ENCODE measurements at regions not wholly inside any gene's neighbourhood (a gene's known extent, or its start where the extent isn't known, plus 50 kb on each side); places are given as distances from the start of the nearest gene placed in this dataset.
A peak's percentile ranks its signal among the peaks of the same experiment; 100 is the strongest.
"Not testable (repeated sequence)": the region's sequence is repeated elsewhere in the genome, so short reads cannot be mapped to it uniquely, and the experiment has no call there.

DNA sequence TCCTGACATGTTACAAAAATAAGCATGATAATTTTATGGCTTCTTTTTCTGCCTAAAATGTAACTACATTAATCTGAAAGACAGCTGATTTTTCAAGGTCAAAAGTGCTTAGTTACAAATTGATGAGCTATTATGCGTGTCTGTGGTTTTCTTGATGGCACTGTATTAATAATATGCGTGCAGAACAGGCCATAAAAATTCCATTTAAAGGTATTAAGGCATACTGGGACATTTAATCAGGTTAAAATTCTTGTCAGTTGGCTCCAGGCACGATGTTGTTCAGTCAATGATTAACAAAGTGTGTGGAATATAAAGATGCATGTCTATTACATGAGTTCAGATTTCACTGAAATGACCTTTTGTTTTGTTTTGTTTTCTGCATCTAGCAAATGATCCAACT, 420.1 kb upstream of the ZNF804A start:
- Histone ChIP-seq H3K4me3 (no peak overlapping the region), H3K27ac (no peak overlapping the region), H3K4me1 (replicated peaks in 1 of 2) (peaks cover 5% of the 10 kb centered on the region in 2 donors)
- in situ Hi-C loops (cut with MboI; ENCODE audit: low pct_unique_long_range_greater_than_20kb in 2 of 9, low sequenced_read_pairs in 9 of 9, unreplicated experiment in 9 of 9): no loop called here
- ATAC-seq (replicated peaks in 6 of 8): peak in 5 of 8 experiments; percentile 76 to 94 (median 80)
- 0 to 50% (median 25%) methylated on average over 1 to 3 of the region's 3 CpGs; no CpG with 5 or more reads in 1 of the 10 experiments for WGBS, 10 experiments

DNA sequence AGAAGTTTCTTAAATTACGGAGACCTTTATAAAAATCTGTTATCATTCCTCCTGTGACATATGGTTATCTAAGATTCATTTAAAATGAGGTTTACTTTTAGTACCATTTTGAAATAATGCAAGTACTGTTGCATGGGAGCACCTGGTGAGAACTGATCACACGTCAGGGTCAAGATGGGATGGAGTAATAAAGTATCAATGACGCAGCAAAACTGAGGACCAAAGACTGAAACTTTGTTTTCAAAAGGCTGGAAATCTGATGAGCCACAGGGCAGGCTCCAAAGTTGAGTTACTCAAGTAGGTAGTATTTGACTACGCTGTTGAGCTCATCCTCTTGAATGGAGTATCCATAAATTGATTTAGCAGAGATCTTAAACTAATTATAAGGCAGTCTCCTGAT, 411.9 kb upstream of the ZNF804A start:
- H3K4me1 ChIP-seq (replicated peaks in 1 of 2): no peaks in the 10 kb centered on the region
- WGBS, 10 experiments: 0 to 100% (median 76%) methylated on average over 2 to 4 of the region's 4 CpGs
- H3K27ac ChIP-seq: no peak overlapping the region
- no peak overlapping the region for H3K4me3 ChIP-seq
- no peak for ATAC-seq (replicated peaks in 6 of 8)
- in situ Hi-C loops (cut with MboI; ENCODE audit: low pct_unique_long_range_greater_than_20kb in 2 of 9, low sequenced_read_pairs in 9 of 9, unreplicated experiment in 9 of 9): no loop called here

DNA sequence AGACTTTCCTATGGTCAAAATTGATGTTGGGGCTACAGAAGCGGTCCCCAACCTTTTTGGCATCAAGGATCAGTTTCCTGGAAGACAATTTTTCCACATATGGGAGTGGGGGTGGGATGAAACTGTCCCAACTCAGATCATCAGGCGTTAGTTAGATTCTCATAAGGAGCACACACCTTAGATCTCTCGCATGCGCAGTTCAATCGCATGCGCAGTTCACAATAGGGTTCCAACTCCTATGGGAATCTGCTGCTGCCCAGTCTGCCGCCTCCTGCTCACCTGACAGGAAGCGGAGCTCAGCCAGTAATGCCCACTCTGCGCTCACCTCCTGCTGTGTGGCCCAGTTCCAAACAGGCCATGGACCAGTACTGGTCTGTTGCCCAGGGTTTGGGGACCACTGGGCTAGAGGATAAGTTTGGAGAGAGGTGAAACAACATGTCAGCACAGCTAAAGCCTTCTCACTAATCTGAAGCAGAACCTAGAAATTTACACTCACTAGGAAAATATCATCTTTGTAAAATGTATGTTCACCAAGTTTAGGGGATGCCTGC, 410.8 kb upstream of the ZNF804A start:
- Histone ChIP-seq H3K4me1 (replicated peaks in 1 of 2) (no peaks in the 10 kb centered on the region), H3K27ac (no peak overlapping the region), H3K4me3 (no peak overlapping the region)
- in situ Hi-C loops (cut with MboI; ENCODE audit: low pct_unique_long_range_greater_than_20kb in 2 of 9, low sequenced_read_pairs in 9 of 9, unreplicated experiment in 9 of 9): no loop called here
- ATAC-seq (replicated peaks in 6 of 8): no peak
- WGBS, 10 experiments: 29 to 90% (median 86%) methylated on average over 1 to 9 of the region's 9 CpGs; no CpG with 5 or more reads in 3 of the 10 experiments

DNA sequence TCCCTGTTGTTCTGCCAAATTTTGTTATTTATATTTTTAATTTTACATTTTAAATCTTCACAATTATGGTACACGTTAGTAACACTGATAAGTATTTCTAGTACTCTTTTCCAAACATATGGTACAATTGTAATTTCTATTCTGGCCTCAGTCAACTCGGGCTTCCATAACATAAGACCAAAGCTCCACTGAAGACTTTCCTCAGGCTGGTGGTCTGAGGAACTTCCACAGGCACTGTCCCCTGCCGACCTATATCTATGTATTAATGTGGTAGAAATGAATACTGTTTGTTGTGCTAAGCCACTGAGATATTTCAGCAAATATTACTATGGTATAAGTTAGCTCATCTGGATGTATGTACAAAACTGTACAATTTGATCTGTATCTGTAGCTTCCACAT, 407.6 kb upstream of the ZNF804A start:
- 0 to 100% (median 87%) methylated on average over 1 to 3 of the region's 3 CpGs for WGBS, 10 experiments

DNA sequence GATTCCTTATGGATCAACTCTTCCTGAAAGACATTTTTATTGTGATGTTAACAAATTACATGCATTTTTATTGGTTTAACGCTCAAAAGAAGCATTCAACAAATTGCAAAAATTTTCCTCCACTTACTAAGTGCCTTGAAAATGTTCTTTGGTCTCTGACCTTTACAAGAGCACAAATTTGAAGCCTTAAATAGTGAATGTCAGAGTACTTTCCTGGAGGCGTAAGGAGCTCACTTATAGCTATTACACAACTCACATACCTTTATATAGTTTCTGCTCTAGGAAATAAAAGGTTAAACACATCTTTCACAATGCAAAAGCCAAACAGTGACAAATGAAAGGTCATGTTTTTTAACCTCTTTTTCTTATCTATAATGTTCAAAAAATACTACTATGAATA, 405.7 kb upstream of the ZNF804A start:
- in situ Hi-C loops (cut with MboI; ENCODE audit: low pct_unique_long_range_greater_than_20kb in 2 of 9, low sequenced_read_pairs in 9 of 9, unreplicated experiment in 9 of 9): no loop called here
- Histone ChIP-seq H3K4me3 (no peak overlapping the region), H3K4me1 (replicated peaks in 1 of 2) (no peaks in the 10 kb centered on the region), H3K27ac (no peak overlapping the region)
- ATAC-seq (replicated peaks in 6 of 8): no peak
- WGBS, 10 experiments: 7 to 100% (median 80%) methylated on average over 1 to 2 of the region's 2 CpGs; no CpG with 5 or more reads in 1 of the 10 experiments

More for the DNA sequence above, 407.6 kb upstream of the ZNF804A start:
- Histone ChIP-seq H3K4me3 (no peak overlapping the region), H3K4me1 (replicated peaks in 1 of 2) (no peaks in the 10 kb centered on the region), H3K27ac (no peak overlapping the region)
- no peak for ATAC-seq (replicated peaks in 6 of 8)
- in situ Hi-C loops (cut with MboI; ENCODE audit: low pct_unique_long_range_greater_than_20kb in 2 of 9, low sequenced_read_pairs in 9 of 9, unreplicated experiment in 9 of 9): no loop called here

DNA sequence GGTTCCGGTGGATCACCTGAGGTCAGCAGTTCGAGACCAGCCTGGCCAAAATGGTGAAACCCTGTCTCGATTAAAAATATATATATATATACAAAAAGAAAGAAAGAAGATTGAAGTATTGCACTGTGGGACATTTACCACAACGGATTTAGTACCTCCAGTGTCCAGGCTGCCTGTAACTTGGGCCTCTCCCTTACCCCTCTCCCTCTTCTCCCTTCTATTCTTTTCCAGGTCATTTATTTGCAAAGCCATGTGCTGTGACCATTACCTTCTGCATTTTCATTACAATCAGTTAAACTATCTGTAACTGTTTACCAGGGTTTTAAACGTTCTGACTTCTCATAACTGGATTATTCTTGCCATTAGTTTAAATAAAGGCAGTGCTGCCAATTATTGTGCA, 400.9 kb upstream of the ZNF804A start:
- in situ Hi-C loops (cut with MboI; ENCODE audit: low pct_unique_long_range_greater_than_20kb in 2 of 9, low sequenced_read_pairs in 9 of 9, unreplicated experiment in 9 of 9): no loop called here
- H3K27ac ChIP-seq: no peak overlapping the region
- H3K4me3 ChIP-seq: no peak overlapping the region
- no peak for ATAC-seq (replicated peaks in 6 of 8)
- WGBS, 10 experiments: 0 to 86% (median 23%) methylated on average over 1 to 5 of the region's 5 CpGs
- H3K4me1 ChIP-seq (replicated peaks in 1 of 2): no peaks in the 10 kb centered on the region

DNA sequence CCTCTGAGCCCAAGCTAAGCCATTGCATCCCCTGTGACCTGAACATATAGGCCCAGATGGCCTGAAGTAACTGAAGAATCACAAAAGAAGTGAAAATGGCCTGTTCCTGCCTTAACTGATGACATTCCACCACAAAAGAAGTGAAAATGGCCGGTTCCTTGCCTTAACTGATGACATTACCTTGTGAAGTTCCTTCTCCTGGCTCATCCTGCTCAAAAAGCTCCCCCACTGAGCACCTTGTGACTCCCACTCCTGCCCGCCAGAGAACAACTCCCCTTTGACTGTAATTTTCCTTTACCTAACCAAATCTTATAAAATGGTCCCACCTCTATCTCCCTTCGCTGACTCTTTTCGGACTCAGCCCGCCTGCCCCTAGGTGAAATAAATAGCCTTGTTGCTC, 399.5 kb upstream of the ZNF804A start:
- in situ Hi-C loops (cut with MboI; ENCODE audit: low pct_unique_long_range_greater_than_20kb in 2 of 9, low sequenced_read_pairs in 9 of 9, unreplicated experiment in 9 of 9); H3K4me1 ChIP-seq (replicated peaks in 1 of 2); H3K4me3 ChIP-seq; ATAC-seq (replicated peaks in 6 of 8); H3K27ac ChIP-seq: not testable (repeated sequence)
- 0 to 100% (median 91%) methylated on average over 1 to 5 of the region's 5 CpGs; no CpG with 5 or more reads in 2 of the 10 experiments for WGBS, 10 experiments

DNA sequence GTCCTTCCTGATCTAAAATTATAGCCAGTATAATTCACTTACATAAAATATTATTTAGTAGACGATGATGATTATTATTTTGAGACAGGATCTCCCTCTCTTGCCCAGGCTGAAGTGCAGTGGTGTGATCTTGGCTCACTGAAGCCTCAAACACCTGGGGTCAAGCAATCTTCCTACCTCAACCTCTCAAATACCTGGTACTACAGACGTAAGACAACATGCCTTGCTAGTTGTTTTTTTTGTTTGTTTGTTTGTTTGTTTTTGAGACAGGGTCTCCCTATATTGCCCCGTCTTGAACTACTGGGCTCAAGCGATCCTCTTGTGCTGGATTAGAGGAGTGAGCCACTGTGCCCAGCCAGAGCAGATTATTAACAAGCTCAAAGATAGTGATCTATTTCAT, 399.1 kb upstream of the ZNF804A start:
- H3K4me3 ChIP-seq: no peak overlapping the region
- H3K4me1 ChIP-seq (replicated peaks in 1 of 2): no peaks in the 10 kb centered on the region
- H3K27ac ChIP-seq: no peak overlapping the region
- in situ Hi-C loops (cut with MboI; ENCODE audit: low pct_unique_long_range_greater_than_20kb in 2 of 9, low sequenced_read_pairs in 9 of 9, unreplicated experiment in 9 of 9): no loop called here
- 0 to 100% (median 94%) methylated on average over 1 to 4 of the region's 4 CpGs; no CpG with 5 or more reads in 3 of the 10 experiments for WGBS, 10 experiments
- no peak for ATAC-seq (replicated peaks in 6 of 8)

DNA sequence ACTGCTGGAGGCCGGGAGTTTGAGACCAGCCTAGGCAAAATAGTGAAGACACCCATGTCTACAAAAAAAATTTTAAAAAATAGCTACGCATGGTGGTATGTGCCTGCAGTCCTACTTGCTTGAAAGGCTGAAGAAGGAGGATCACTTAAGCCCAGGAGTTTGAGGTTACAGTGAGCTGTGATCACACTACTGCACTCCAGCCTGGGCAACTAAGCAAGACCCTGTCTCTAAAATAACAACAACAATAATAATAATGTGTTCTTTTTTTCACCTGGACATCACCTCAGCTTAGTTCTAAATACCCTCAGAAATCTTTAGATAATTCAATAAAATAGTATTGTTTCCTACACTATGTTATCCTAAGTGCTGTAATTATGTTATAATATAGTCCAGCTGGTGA, 397.1 kb upstream of the ZNF804A start:
- WGBS, 10 experiments: 6 to 100% (median 73%) methylated on average over 1 to 2 of the region's 2 CpGs; no CpG with 5 or more reads in 2 of the 10 experiments
- in situ Hi-C loops (cut with MboI; ENCODE audit: low pct_unique_long_range_greater_than_20kb in 2 of 9, low sequenced_read_pairs in 9 of 9, unreplicated experiment in 9 of 9): no loop called here
- H3K4me1 ChIP-seq (replicated peaks in 1 of 2): no peaks in the 10 kb centered on the region
- no peak for ATAC-seq (replicated peaks in 6 of 8)
- no peak overlapping the region for H3K27ac ChIP-seq
- no peak overlapping the region for H3K4me3 ChIP-seq

DNA sequence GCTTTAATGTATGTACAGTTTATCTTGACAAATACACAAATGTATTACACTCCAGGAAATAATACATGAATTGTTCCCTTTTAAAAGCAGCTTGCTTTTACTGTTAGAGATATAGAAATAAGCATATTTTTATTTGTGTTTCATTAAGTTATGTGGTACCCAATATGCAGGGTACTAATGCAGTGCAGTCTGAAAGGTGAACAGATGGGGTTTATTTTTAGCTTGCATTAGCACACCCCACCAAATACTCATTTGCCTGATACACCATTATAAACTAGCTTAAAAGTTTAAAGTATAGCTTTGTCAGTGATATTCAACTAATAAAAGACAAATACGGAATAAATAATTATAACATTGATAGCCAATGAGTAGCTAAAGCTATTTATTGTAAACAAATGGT, 394.7 kb upstream of the ZNF804A start:
- H3K4me3 ChIP-seq: no peak overlapping the region
- in situ Hi-C loops (cut with MboI; ENCODE audit: low pct_unique_long_range_greater_than_20kb in 2 of 9, low sequenced_read_pairs in 9 of 9, unreplicated experiment in 9 of 9): no loop called here
- WGBS, 10 experiments: 47 to 100% (median 85%) methylated on average over 1 of the region's 1 CpG; no CpG with 5 or more reads in 2 of the 10 experiments
- ATAC-seq (replicated peaks in 6 of 8): no peak
- no peak overlapping the region for H3K27ac ChIP-seq
- H3K4me1 ChIP-seq (replicated peaks in 1 of 2): no peaks in the 10 kb centered on the region

DNA sequence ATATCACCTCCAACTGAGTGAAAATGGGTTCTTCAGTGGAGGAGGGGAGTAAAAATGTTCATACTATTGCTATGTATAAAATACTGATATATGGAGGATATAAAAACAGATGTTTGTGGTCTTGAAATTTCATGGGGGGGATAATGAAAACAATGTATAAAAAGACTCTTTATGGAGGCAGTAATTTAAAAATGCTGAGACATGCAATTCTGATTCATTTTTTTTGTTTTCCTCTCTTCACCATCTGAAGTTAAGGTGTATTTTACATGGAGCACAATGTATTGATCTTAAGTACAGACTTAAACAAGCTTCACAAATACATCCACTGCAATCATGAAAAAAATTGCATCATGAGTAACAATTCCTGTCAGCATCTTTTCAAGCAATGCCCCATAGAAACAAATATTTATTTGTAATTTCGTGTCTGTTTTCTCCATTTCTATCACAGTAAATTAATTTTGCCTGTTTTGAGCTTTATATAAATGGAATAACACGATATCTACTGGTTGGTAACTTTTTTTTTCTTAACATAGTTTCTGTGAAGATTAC, 393.2 kb upstream of the ZNF804A start:
- no peaks in the 10 kb centered on the region for H3K4me1 ChIP-seq (replicated peaks in 1 of 2)
- 0 to 100% (median 68%) methylated on average over 1 to 2 of the region's 2 CpGs for WGBS, 10 experiments
- H3K27ac ChIP-seq: no peak overlapping the region
- no peak overlapping the region for H3K4me3 ChIP-seq
- in situ Hi-C loops (cut with MboI; ENCODE audit: low pct_unique_long_range_greater_than_20kb in 2 of 9, low sequenced_read_pairs in 9 of 9, unreplicated experiment in 9 of 9): no loop called here
- no peak for ATAC-seq (replicated peaks in 6 of 8)

DNA sequence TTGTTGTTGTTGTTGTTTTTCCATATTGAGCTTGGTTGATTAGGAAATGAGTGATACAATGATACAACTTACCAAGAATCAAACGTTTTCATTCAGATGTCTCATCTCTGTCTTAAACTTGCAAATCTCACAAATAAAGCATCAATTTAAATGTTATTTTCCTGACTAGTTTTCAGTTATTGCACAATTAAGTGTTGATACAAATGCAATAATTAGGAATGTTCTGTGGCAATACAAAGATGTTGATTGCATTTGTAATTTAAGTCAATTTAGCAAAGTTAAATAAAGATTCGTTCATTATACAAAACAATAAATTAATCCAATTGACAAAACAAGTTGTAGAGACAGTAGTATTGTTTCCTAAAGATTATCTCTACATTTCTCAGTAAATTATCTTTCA, 392.3 kb upstream of the ZNF804A start:
- no peak for ATAC-seq (replicated peaks in 6 of 8)
- H3K4me3 ChIP-seq: no peak overlapping the region
- in situ Hi-C loops (cut with MboI; ENCODE audit: low pct_unique_long_range_greater_than_20kb in 2 of 9, low sequenced_read_pairs in 9 of 9, unreplicated experiment in 9 of 9): no loop called here
- H3K27ac ChIP-seq: no peak overlapping the region
- no peaks in the 10 kb centered on the region for H3K4me1 ChIP-seq (replicated peaks in 1 of 2)
- WGBS, 10 experiments: 3 to 100% (median 79%) methylated on average over 1 to 2 of the region's 2 CpGs

DNA sequence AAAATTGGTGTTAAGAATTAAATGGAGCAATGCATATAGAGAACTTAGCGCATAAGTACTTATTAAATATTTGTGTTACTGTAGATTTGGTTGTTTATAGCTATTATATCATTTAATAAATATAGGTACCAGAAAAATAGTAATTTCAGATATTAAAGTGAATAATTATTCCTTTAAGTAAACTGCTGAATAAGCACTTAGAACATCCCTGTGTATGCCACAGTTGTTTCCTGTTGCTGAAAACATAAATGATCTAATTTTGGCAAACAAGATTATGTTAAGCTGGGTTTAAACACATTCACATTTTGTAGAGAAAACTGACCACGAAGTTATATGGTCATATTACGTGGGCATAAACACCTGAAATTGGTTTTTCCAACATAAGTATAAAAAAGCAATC, 388.0 kb upstream of the ZNF804A start:
- Histone ChIP-seq H3K27ac (no peak overlapping the region), H3K4me3 (no peak overlapping the region), H3K4me1 (replicated peaks in 1 of 2) (no peaks in the 10 kb centered on the region)
- ATAC-seq (replicated peaks in 6 of 8): no peak
- in situ Hi-C loops (cut with MboI; ENCODE audit: low pct_unique_long_range_greater_than_20kb in 2 of 9, low sequenced_read_pairs in 9 of 9, unreplicated experiment in 9 of 9): no loop called here
- WGBS, 10 experiments: 19 to 100% (median 87%) methylated on average over 1 to 3 of the region's 3 CpGs

DNA sequence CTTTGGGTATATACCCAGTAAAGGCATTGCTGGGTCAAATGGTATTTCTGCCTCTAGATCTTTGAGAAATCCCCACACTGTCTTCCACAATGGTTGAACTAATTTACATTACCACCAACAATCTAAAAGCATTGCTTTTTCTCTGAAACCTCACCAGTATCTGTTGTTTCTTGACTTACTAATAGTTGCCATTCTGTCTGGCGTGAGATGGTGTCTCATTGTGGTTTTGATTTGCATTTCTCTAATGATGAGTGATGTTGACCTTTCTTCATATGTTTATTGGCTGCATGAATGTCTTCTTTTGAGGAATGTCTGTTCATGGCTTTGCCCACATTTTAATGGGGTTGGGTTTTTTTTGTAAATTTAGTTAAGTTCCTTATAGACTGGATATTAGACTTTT, 382.6 kb upstream of the ZNF804A start:
- Histone ChIP-seq H3K27ac (no peak overlapping the region), H3K4me3 (no peak overlapping the region), H3K4me1 (replicated peaks in 1 of 2) (no peaks in the 10 kb centered on the region)
- in situ Hi-C loops (cut with MboI; ENCODE audit: low pct_unique_long_range_greater_than_20kb in 2 of 9, low sequenced_read_pairs in 9 of 9, unreplicated experiment in 9 of 9): no loop called here
- 0 to 91% (median 69%) methylated on average over 1 of the region's 1 CpG; no CpG with 5 or more reads in 2 of the 10 experiments for WGBS, 10 experiments
- ATAC-seq (replicated peaks in 6 of 8): no peak
